ENCODE measurements at regions not wholly inside any gene's neighbourhood (a gene's known extent, or its start where the extent isn't known, plus 50 kb on each side); places are given as distances from the start of the nearest gene placed in this dataset.
"Not testable (repeated sequence)": the region's sequence is repeated elsewhere in the genome, so short reads cannot be mapped to it uniquely, and the experiment has no call there.

DNA sequence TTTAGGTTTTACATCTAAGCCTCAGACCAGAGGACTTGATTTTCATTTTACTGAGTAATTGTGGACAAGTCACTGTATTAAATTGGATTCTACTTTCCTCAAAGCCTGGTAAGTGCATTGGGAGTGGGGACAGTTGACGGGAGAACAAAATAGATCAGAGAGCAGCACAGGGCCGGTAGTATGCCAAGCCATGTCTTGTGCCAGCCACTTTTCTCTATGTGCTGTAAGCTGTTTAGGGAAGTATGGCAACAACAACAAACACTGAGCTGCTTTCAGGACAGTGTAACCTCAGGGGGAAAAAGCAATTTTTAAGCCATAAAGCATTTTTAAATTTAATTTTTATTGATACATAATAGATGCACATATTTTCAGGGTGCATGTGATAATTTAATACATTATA lies 365.9 kb upstream of the IGFBP3 start:
- TF ChIP-seq TAF1 (IDR thresholded peaks at IDR 0.05; ENCODE audit: low read depth, low read length) (no peak), PAX5 (IDR thresholded peaks at IDR 0.05; ENCODE audit: insufficient read depth, low read length, severe bottlenecking) (no peak), SPI1 (IDR thresholded peaks at IDR 0.05; ENCODE audit: low read depth, low read length) (no peak), POLR2AphosphoS5 (IDR thresholded peaks at IDR 0.05; ENCODE audit: low read depth, low read length) (no peak)
- FAIRE-seq (no peak), DNase-seq (ENCODE audit: insufficient read length, low spot score) (no peak)

DNA sequence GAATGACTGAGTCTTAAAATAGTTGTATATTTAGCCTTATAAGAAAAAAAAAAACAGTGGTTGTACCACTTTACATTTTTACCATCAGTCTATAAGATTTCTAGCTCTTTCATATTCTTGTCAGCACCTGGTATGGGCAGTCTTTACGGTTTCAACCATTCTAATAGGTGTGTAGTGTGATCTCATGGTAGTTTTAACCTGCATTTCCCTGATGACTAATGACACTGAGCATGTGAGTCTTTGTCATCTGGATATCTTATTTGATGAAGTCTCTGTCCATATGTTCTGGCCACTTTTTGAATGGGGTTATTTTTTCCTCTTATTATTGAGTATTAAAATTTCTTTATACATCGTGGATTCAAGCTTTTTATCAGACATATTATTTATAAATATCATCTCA lies 365.3 kb upstream of the IGFBP3 start:
- TF ChIP-seq POU2F2 (IDR thresholded peaks at IDR 0.05; ENCODE audit: low read depth, low read length), result no peak
- TF ChIP-seq SPI1 (IDR thresholded peaks at IDR 0.05; ENCODE audit: low read depth, low read length), result no peak
- TF ChIP-seq POLR2A (IDR thresholded peaks at IDR 0.05; ENCODE audit: low read depth, low read length), result no peak
- TF ChIP-seq POLR2AphosphoS5 (IDR thresholded peaks at IDR 0.05; ENCODE audit: low read depth, low read length), result no peak
- TF ChIP-seq PAX5 (IDR thresholded peaks at IDR 0.05; ENCODE audit: insufficient read depth, low read length, severe bottlenecking), result no peak
- no peak for TF ChIP-seq TAF1 (IDR thresholded peaks at IDR 0.05; ENCODE audit: low read depth, low read length)
- FAIRE-seq (no peak), DNase-seq (ENCODE audit: insufficient read length, low spot score) (no peak)

DNA sequence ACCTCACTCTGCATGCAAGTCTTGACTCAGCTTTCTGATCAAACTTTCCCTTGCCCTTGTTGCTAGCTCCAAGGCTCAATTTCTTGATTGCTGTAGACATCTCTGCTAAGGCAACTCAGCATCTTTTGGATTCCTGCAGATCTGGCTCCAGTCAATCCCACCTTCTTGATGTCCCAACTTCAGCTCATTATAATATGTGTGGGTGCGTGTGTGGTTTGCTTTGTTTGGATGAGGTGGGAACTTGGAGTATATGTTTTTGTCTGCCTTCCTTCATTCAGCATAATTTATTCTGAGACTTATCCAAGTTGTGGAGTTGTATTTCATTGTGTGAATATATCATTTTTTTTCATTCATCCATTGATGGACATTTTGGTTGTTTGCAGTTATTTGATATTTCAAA lies 364.8 kb upstream of the IGFBP3 start:
- no peak for DNase-seq (ENCODE audit: insufficient read length, low spot score)
- TF ChIP-seq POU2F2 (IDR thresholded peaks at IDR 0.05; ENCODE audit: low read depth, low read length) (no peak), TAF1 (IDR thresholded peaks at IDR 0.05; ENCODE audit: low read depth, low read length) (no peak), POLR2A (IDR thresholded peaks at IDR 0.05; ENCODE audit: low read depth, low read length) (no peak), PAX5 (IDR thresholded peaks at IDR 0.05; ENCODE audit: insufficient read depth, low read length, severe bottlenecking) (no peak), SPI1 (IDR thresholded peaks at IDR 0.05; ENCODE audit: low read depth, low read length) (no peak), POLR2AphosphoS5 (IDR thresholded peaks at IDR 0.05; ENCODE audit: low read depth, low read length) (no peak)
- no peak for FAIRE-seq

DNA sequence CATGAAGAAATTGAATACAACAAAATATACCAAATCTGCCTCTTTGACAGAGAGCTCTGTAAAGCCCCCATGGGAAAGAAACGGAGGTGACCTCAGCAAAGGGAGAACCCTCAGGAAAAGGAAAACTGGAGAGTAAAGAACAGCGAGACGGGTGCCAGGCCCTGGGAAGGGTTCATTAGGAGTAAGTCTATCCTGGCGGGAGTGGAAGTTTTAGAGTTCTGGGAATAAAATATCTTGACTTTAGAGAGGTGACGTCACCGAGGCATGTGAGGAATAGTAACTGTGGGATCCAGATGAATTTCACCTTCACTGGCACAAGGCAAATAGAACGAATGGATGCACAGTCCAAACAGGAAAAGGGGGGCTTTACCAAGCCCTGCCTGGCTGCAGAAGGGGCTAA lies 362.8 kb upstream of the IGFBP3 start:
- TF ChIP-seq POLR2AphosphoS5 (IDR thresholded peaks at IDR 0.05; ENCODE audit: low read depth, low read length), result no peak
- TF ChIP-seq POLR2A (IDR thresholded peaks at IDR 0.05; ENCODE audit: low read depth, low read length), result no peak
- TF ChIP-seq POU2F2 (IDR thresholded peaks at IDR 0.05; ENCODE audit: low read depth, low read length), result no peak
- no peak for TF ChIP-seq PAX5 (IDR thresholded peaks at IDR 0.05; ENCODE audit: insufficient read depth, low read length, severe bottlenecking)
- TF ChIP-seq TAF1 (IDR thresholded peaks at IDR 0.05; ENCODE audit: low read depth, low read length), result no peak
- TF ChIP-seq SPI1 (IDR thresholded peaks at IDR 0.05; ENCODE audit: low read depth, low read length), result no peak
- FAIRE-seq (no peak), DNase-seq (ENCODE audit: insufficient read length, low spot score) (no peak)

DNA sequence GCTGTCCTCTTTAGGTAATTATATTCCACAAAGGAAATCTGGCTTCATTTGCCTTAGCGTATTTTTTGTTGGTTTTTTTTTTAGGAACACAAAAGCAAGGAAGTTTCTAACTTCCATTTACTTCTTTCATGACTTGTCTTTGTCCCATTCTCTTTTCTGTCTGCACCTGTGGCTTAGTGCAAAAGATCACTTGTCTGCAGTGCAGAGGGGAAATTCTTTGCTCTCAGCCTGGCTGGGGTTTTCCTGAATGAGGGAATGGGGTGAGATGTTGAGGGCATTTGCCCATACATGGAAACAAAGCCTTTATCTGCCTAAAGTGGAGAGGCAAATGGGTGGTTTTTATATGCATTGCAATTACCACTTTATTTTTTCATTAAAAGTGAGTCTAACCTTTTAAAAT lies 361.1 kb upstream of the IGFBP3 start:
- FAIRE-seq (no peak), DNase-seq (ENCODE audit: insufficient read length, low spot score) (no peak)
- TF ChIP-seq TAF1 (IDR thresholded peaks at IDR 0.05; ENCODE audit: low read depth, low read length) (no peak), PAX5 (IDR thresholded peaks at IDR 0.05; ENCODE audit: insufficient read depth, low read length, severe bottlenecking) (no peak), POLR2A (IDR thresholded peaks at IDR 0.05; ENCODE audit: low read depth, low read length) (no peak)

DNA sequence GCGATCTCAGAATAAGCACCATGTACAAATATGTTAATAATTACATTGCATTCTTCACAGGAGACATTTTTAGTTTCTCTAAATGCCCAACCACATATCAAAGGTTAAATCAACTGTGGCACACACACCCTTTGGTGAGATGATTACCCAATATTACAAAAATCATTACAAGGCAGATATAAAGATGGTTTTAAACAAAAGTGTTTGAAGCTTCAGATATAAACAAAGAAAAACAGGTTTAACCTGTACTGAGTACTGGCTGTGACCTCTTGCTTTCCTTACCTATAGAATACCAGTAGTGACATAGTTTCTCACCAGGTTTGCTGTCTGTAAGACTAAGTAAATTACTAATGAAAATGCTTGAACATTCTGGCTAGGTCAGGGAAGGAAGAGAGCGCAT lies 360.0 kb upstream of the IGFBP3 start:
- no peak for DNase-seq (ENCODE audit: insufficient read length, low spot score)
- no peak for TF ChIP-seq POLR2AphosphoS5 (IDR thresholded peaks at IDR 0.05; ENCODE audit: low read depth, low read length)
- TF ChIP-seq POLR2A (IDR thresholded peaks at IDR 0.05; ENCODE audit: low read depth, low read length), result no peak
- TF ChIP-seq TAF1 (IDR thresholded peaks at IDR 0.05; ENCODE audit: low read depth, low read length), result no peak
- no peak for TF ChIP-seq PAX5 (IDR thresholded peaks at IDR 0.05; ENCODE audit: insufficient read depth, low read length, severe bottlenecking)
- TF ChIP-seq POU2F2 (IDR thresholded peaks at IDR 0.05; ENCODE audit: low read depth, low read length), result no peak
- TF ChIP-seq SPI1 (IDR thresholded peaks at IDR 0.05; ENCODE audit: low read depth, low read length), result no peak
- no peak for FAIRE-seq

DNA sequence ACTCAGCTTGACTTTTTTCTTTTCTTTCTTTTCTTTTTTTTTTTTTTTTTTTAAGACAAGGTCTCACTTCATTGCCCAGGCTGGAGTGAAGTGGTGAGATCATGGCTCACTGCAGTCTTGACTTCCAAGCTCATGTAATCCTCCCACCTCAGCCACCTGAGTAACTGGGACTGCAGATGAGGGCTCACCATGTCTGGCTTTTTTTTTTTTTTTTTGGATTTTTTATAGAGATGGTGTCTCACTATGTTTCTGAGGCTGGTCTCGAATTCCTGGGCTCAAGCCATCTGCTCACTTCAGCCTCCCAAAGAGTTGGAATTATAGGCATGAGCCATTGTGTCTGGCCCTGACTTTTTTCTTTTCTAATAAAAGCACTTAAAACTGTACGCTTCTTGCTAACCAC lies 358.2 kb upstream of the IGFBP3 start:
- DNase-seq (ENCODE audit: insufficient read length, low spot score) (no peak), FAIRE-seq (no peak)
- TF ChIP-seq POU2F2 (IDR thresholded peaks at IDR 0.05; ENCODE audit: low read depth, low read length) (no peak), POLR2AphosphoS5 (IDR thresholded peaks at IDR 0.05; ENCODE audit: low read depth, low read length) (no peak), SPI1 (IDR thresholded peaks at IDR 0.05; ENCODE audit: low read depth, low read length) (no peak), TAF1 (IDR thresholded peaks at IDR 0.05; ENCODE audit: low read depth, low read length) (no peak), POLR2A (IDR thresholded peaks at IDR 0.05; ENCODE audit: low read depth, low read length) (no peak), PAX5 (IDR thresholded peaks at IDR 0.05; ENCODE audit: insufficient read depth, low read length, severe bottlenecking) (no peak)

DNA sequence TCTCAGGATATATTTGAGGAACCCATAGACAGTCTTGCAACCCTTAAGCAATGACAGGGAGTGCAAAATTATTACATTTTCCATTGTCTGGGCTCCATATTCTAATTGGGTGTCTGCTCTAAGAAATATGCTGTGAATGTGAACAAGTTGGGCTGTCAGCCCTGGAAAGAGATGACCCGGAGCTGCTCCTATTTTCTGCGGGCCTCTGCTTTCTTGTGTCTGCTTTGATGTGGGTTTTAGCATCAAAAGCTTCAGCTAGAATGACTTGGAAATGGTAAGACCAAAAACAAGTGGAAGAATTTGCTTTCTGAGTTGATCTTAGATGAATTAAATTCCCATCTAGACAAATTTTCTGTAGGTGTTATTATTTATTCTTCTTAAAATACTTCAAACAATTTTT lies 343.6 kb upstream of the IGFBP3 start:
- TF ChIP-seq POLR2AphosphoS5 (IDR thresholded peaks at IDR 0.05; ENCODE audit: low read depth, low read length) (no peak), PAX5 (IDR thresholded peaks at IDR 0.05; ENCODE audit: insufficient read depth, low read length, severe bottlenecking) (no peak), SPI1 (IDR thresholded peaks at IDR 0.05; ENCODE audit: low read depth, low read length) (no peak), POLR2A (IDR thresholded peaks at IDR 0.05; ENCODE audit: low read depth, low read length) (no peak), TAF1 (IDR thresholded peaks at IDR 0.05; ENCODE audit: low read depth, low read length) (no peak), POU2F2 (IDR thresholded peaks at IDR 0.05; ENCODE audit: low read depth, low read length) (no peak)
- FAIRE-seq (no peak), DNase-seq (ENCODE audit: insufficient read length, low spot score) (no peak)

DNA sequence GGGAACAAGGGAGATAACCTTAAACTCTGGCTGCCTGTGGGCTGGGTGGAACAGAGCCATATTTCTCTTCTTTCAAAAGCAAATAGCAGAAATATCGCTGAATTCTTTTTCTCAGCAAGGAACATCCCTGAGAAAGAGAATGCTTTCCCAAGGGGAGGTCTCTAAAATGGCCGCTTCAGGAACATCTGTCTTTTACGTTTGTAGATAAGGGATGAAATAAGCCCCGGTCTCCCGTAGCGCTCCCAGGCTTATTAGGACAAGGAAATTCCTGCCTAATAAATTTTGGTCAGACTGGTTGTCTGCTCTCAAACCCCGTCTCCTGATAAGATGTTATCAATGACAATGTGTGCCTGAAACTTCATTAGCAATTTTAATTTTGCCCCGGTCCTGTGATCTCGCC lies 340.6 kb upstream of the IGFBP3 start:
- not testable (repeated sequence) for DNase-seq (ENCODE audit: insufficient read length, low spot score); FAIRE-seq

DNA sequence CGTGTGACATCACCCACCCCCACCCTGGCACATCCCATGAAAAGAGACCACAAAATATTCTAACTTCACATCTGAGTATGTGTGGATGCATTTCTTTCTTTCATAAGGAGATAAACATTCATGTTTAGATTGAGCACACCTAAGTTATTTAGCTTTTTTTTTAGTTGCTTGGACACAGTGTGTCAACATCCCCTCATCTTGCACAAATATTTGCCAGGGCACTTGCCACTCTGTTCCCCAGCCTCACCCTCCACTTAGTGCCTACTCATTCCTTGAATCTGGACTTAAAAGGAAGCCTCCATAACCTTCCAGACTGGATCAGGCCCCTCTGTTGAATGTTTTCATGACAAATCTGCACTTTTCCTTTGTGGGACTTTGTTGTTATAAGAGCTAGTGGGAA lies 338.9 kb upstream of the IGFBP3 start:
- DNase-seq (ENCODE audit: insufficient read length, low spot score) (no peak), FAIRE-seq (no peak)
- TF ChIP-seq PAX5 (IDR thresholded peaks at IDR 0.05; ENCODE audit: insufficient read depth, low read length, severe bottlenecking), result no peak
- no peak for TF ChIP-seq POLR2AphosphoS5 (IDR thresholded peaks at IDR 0.05; ENCODE audit: low read depth, low read length)
- no peak for TF ChIP-seq TAF1 (IDR thresholded peaks at IDR 0.05; ENCODE audit: low read depth, low read length)
- TF ChIP-seq POU2F2 (IDR thresholded peaks at IDR 0.05; ENCODE audit: low read depth, low read length), result no peak
- no peak for TF ChIP-seq POLR2A (IDR thresholded peaks at IDR 0.05; ENCODE audit: low read depth, low read length)
- TF ChIP-seq SPI1 (IDR thresholded peaks at IDR 0.05; ENCODE audit: low read depth, low read length), result no peak
